Testis (tissue), 2 donors: ENCODE measurements at regions not wholly inside any gene's neighbourhood (a gene's known extent, or its start where the extent isn't known, plus 50 kb on each side); places are given as distances from the start of the nearest gene placed in this dataset.

Source experiments
- DNase-seq: peaks from one replicate; pipeline ENCODE4 v3.0.0-alpha.2; 2019
- H3K27ac ChIP-seq, 2 donors: fragments of 200-600 bp; sonication (generic); one replicate each; pipeline ENCODE4 v1.5.1; 2019
- H3K27me3 ChIP-seq: fragments of 200-600 bp; sonication (generic); one replicate; pipeline ENCODE4 v1.5.1; 2019
- H3K36me3 ChIP-seq: fragments of 200-600 bp; sonication (generic); one replicate; pipeline ENCODE4 v1.5.1; 2017; ENCODE audit warnings: low read depth; ENCODE audit errors: missing control alignments
- H3K4me1 ChIP-seq: fragments of 200-600 bp; sonication (generic); one replicate; pipeline ENCODE4 v1.5.1; 2019
- H3K4me3 ChIP-seq, 2 donors: fragments of 200-600 bp; sonication (generic); one replicate each; pipeline ENCODE4 v1.5.1; 2017 to 2019
- H3K9me3 ChIP-seq: fragments of 200-600 bp; sonication (generic); one replicate; pipeline ENCODE4 v1.5.1; 2017
- POLR2A ChIP-seq: fragments of 450-650 bp; IDR thresholded peaks from one replicate; pipeline ENCODE4 v1.6.1; 2017; ENCODE audit warnings: antibody characterized with exemption, mild to moderate bottlenecking, moderate library complexity
- WGBS, 2 donors: methylation state at CpG; one replicate each; pipeline ENCODE4 v1.1.5; 2018; 5-methylcytosine and 5-hydroxymethylcytosine counted together
- intact Hi-C: fragments of 100-400 bp; cut with DNase I; formaldehyde crosslinking; loops from one replicate; pipeline ENCODE4 v1.15.1; 2023; ENCODE audit warnings: low total_unique reads
- TF ChIP-seq, protein P1 (sequence below), 3 experiments: fragments of 450-650 bp in 2 of 3; fragments of 200-600 bp in 1 of 3; sonication (generic) in 1 of 3; IDR thresholded peaks; one replicate each; pipeline ENCODE4 v1.5.1; 2016 to 2019; ENCODE audit warnings: antibody characterized with exemption in 3 of 3, mild to moderate bottlenecking in 2 of 3, moderate library complexity in 1 of 3

DNA sequence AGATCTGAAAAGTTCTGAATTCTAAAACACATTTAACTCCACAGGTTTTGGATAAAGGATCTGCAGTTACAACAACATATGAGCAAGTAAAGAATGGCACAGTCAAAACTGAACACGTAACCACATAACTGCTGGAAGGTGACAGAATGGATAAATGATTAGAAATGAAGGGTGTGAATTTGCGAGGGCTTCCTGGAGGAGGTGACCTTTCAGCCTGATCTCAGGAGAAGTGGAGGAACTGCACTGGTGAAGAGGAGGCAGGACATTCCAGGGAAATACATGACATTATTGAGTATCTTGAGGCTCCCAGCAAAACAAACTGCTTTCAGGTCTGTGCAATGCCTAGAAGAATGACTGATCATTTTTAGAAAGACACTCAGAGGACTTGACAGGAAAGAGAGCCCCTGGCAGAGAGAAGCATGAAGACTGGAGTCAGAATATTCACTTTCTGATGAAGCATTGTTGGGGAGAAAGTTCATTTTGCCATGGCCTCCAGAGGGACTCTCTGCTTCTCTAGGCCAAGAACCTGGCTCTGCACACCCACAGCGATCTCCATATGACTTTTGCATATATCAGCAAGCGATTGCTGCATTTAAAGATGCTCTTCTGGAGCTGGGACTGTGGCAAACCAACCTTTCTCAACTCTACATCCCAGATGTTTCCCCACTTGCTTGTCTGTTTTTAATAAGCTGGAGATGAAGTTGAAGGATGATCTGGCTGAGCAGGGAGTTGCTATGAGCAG, 122.7 kb upstream of the FAM78B start:
- Histone ChIP-seq H3K27me3 (no peaks in the 10 kb centered on the region), H3K4me3 (no peak overlapping the region), H3K36me3 (no peaks in the 10 kb centered on the region), H3K27ac (no peak overlapping the region), H3K4me1 (no peaks in the 10 kb centered on the region), H3K9me3 (no peaks in the 10 kb centered on the region)
- TF ChIP-seq POLR2A: no peak
- TF ChIP-seq, protein P1, sequence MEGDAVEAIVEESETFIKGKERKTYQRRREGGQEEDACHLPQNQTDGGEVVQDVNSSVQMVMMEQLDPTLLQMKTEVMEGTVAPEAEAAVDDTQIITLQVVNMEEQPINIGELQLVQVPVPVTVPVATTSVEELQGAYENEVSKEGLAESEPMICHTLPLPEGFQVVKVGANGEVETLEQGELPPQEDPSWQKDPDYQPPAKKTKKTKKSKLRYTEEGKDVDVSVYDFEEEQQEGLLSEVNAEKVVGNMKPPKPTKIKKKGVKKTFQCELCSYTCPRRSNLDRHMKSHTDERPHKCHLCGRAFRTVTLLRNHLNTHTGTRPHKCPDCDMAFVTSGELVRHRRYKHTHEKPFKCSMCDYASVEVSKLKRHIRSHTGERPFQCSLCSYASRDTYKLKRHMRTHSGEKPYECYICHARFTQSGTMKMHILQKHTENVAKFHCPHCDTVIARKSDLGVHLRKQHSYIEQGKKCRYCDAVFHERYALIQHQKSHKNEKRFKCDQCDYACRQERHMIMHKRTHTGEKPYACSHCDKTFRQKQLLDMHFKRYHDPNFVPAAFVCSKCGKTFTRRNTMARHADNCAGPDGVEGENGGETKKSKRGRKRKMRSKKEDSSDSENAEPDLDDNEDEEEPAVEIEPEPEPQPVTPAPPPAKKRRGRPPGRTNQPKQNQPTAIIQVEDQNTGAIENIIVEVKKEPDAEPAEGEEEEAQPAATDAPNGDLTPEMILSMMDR (IDR thresholded peaks at IDR 0.05): no peak
- DNase-seq: no peak
- intact Hi-C loops: no loop called here
- 80 to 90% methylated on average over 4 of the region's 4 CpGs for WGBS, 2 donors

DNA sequence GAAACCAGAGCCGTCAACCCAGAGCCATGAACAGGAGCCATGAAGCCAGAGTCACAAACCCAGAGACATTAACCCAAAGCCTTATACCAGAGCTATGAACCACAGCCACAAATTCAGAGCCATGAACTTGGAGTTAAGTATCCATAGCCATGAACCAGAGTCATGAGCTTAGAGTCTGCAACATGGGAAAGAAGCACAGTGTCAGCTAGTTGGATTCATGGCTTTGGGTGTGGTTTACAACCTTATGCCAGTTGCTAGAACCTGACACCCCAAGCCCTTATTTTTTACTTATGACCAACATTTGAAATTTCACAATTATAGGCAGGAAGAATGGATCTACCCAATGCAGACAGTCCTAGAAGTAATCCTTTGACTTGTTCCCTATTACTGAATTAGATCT, 128.9 kb upstream of the FAM78B start:
- H3K27me3 ChIP-seq: no peaks in the 10 kb centered on the region
- H3K4me3 ChIP-seq: no peak overlapping the region
- no peaks in the 10 kb centered on the region for H3K36me3 ChIP-seq
- H3K27ac ChIP-seq: no peak overlapping the region
- TF ChIP-seq POLR2A: no peak
- TF ChIP-seq, protein P1 (IDR thresholded peaks at IDR 0.05): no peak
- WGBS, 2 donors: 90 to 100% methylated on average over 1 of the region's 1 CpG
- no peak for DNase-seq
- no peaks in the 10 kb centered on the region for H3K9me3 ChIP-seq
- H3K4me1 ChIP-seq: no peaks in the 10 kb centered on the region
- intact Hi-C loops: no loop called here

DNA sequence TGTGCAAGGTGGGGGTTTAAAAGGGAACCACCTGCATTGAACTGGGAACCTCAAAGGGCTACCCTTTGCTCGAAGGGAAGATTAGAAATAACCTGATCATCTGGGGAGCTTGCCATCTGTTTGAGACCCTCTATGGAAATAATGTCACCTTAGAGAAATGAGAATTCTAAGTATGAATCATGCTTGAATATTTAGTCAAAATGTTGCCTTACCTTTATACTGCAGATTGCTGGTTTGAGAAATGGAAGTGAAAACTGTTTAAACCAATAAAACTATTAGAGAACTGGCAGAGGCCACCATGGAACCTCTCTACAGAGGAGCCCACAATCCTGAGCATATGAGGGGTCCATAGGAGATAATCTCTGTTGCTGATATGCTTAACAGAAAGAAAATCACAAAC, 131.2 kb upstream of the FAM78B start:
- Histone ChIP-seq H3K27ac (no peak overlapping the region), H3K4me1 (no peaks in the 10 kb centered on the region), H3K9me3 (no peaks in the 10 kb centered on the region), H3K36me3 (no peaks in the 10 kb centered on the region), H3K4me3 (no peak overlapping the region), H3K27me3 (no peaks in the 10 kb centered on the region)
- intact Hi-C loops: no loop called here
- DNase-seq: no peak
- 67% methylated on average over 1 of the region's 1 CpG for WGBS, 2 donors
- TF ChIP-seq POLR2A: no peak
- TF ChIP-seq, protein P1 (IDR thresholded peaks at IDR 0.05): no peak

DNA sequence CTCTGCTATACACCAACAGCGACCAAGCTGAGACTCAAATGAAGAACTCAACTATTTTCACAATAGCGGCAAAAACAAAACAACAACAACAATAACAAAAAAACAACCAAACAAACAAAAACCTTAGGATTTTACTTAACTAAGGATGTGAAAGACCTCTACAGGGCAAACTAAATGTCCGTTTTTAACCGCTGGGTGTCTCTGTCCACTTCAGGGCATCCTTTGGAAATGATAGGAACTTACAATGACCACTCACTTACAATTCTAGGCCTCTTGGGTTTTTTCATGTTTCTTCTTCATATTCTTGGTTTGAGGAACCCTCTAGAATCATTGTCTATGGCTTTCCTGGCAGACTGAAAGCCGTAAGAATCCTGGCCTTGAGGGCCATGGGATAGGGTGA, 134.0 kb upstream of the FAM78B start:
- H3K4me3 ChIP-seq: no peak overlapping the region
- WGBS, 2 donors: 86 to 93% methylated on average over 5 of the region's 5 CpGs
- H3K9me3 ChIP-seq: no peaks in the 10 kb centered on the region
- DNase-seq: no peak
- H3K4me1 ChIP-seq: peaks cover 4% of the 10 kb centered on the region
- no peak overlapping the region for H3K27ac ChIP-seq
- intact Hi-C loops: no loop called here
- no peak for TF ChIP-seq POLR2A
- TF ChIP-seq, protein P1 (IDR thresholded peaks at IDR 0.05): no peak
- H3K36me3 ChIP-seq: no peaks in the 10 kb centered on the region
- H3K27me3 ChIP-seq: no peaks in the 10 kb centered on the region
